ENCODE measurements at regions not wholly inside any gene's neighbourhood (a gene's known extent, or its start where the extent isn't known, plus 50 kb on each side); places are given as distances from the start of the nearest gene placed in this dataset.
"Not testable (repeated sequence)": the region's sequence is repeated elsewhere in the genome, so short reads cannot be mapped to it uniquely, and the experiment has no call there.

DNA sequence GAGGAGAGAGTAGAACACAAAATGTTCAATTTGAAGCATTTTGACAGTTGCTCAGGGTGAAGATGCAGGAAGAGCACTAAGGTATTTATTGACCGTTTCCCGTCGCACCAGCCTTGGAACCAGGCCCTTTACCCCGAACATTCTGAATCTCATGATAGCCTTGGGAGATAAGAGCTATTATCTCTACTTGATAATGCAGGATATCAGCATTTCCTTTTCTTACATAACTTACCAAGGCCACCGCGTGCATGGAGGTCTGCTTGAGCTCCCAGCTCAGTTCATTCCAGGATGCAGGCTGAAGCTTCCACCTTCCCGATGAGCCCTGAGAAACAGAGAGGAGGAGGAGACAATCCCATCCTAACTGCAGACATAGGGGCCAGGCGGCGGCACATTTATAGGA lies 324.2 kb upstream of the COBL start:
- FAIRE-seq = no peak

GRCh38 chr7:51639661-51640334 lies 323.2 kb upstream of the COBL start:
- no peak for FAIRE-seq

DNA sequence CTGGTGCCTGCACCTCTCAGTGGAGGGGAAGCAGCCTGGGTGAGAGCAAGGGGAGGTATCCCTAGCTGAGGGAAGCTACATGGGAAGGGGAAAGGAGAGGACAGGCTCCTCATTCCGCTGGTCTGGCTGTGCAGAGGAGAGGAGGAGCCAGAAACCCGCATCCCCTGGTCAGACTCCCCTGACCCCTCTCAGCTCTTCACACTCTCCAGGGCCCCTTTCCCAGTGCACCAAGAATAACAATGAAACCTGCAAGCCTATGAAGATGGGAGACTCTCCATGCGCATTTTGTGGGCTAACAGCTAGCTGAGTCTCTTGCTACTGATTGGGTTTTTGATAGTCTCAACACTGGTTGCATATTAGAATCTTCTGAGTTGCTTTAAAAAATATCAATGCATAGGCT lies 319.9 kb upstream of the COBL start:
- FAIRE-seq = no peak

DNA sequence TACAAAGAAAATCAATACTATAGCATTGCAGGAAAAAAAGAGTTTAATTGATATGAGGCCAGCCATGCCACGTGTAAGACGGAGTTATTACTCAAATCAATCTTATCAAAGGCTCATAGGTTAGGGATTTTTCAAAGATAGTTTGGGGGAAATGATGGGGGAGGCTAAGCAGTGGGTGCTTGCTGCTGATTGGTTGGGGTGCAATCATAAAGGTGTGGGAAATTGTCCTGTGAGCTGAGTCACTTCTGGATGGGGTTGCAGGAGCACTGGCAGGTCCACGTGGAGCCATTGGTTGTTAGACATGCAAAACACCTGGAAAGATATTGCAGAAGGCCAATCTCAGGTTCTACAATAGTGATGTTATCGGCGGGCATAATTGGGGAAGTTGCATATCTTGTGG lies 319.2 kb upstream of the COBL start:
- no peak for FAIRE-seq

GRCh38 chr7:51634538-51634937 lies 317.9 kb upstream of the COBL start:
- no peak for FAIRE-seq

GRCh38 chr7:51634025-51634424 lies 317.4 kb upstream of the COBL start:
- no peak for FAIRE-seq

DNA sequence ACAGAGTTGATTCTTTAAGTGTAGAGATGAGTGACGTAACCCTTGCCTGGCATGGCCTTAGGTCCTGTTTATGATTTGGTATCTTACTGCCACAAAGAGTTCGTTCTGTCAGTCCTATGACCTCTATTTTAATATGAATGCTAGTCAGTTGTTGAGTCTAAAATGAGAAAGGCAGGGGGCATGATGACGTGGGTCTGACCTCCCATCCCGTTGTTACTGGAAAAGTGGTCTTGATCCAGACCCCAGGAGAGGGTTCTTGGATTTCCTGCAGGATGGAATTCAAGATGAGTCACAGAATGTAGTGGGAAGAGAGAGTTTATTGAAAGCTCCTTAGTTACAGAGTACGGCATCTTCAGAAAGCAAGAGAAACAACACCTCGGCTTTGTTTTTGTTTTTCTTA lies 317.0 kb upstream of the COBL start:
- no peak for FAIRE-seq

DNA sequence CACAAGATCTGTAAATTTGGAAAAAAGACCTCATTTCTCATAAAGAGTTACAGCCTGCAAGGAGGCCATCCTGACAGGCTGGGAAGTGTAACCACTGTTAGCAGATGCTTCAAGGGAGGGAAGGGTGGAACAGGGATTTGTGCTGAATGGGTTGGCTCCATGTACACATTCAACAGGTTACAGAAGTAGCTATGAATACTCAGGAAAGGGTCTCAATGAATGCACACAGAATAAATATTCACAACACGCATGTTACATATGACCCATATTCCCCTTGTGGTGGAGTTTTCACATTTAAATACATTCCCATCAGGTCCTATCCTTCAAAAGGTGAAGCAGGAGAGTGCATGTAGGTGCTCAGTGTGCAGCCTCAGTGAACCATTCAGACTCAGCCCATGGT lies 316.4 kb upstream of the COBL start:
- FAIRE-seq = no peak

- no peak for FAIRE-seq
Measured at GRCh38 chr7:51630933-51631332, 314.3 kb upstream of the COBL start.

GRCh38 chr7:51629206-51629605 lies 312.6 kb upstream of the COBL start:
- FAIRE-seq = no peak

- no peak for FAIRE-seq
Measured at GRCh38 chr7:51621956-51622355, 305.3 kb upstream of the COBL start.

DNA sequence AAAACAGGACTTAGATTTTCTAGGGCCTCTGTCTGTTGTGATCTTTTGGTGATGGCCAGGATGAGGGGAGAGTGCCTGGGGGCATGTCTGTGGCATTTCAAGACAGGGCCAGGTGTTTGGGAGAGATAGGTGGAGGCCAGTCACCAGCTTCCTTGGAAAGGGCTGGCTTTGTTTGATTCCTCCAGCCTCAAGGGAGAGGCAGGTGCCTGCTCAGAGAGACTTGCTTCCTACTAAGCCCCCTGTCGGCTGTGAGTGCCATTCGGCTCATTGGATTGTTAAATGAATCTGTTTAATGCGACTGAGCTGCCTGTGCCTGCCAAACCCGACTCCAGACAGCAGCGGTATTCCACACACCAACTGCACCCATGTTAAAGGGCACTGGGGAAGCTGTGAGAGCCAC lies 304.1 kb upstream of the COBL start:
- FAIRE-seq = no peak

- no peak for FAIRE-seq
Measured at GRCh38 chr7:51619880-51620279, 303.3 kb upstream of the COBL start.

- FAIRE-seq = no peak
Measured at GRCh38 chr7:51617686-51618085, 301.1 kb upstream of the COBL start.

GRCh38 chr7:51613911-51614357 lies 297.3 kb upstream of the COBL start:
- no peak for FAIRE-seq

- FAIRE-seq = no peak
Measured at GRCh38 chr7:51611937-51612336, 295.3 kb upstream of the COBL start.

DNA sequence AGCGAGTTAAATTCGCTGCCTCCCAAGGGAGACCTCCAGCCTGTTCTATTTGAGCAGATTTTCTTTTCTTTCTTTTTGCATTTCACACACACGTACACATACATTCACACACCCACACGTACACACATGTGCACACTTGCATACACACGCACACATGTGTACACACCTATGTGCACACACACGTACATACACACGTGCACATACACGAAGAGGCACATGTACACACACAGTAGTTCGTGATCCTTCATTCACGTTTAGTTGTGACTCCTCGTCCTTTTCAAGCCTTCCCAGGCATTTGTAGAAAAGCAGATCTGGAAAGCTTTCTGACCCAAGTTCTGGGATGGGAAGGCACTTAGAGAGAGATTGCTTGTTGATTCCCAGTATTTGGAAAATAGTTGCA lies 290.8 kb upstream of the COBL start:
- FAIRE-seq = no peak

GRCh38 chr7:51606601-51607154 lies 290.1 kb upstream of the COBL start:
- FAIRE-seq = no peak

DNA sequence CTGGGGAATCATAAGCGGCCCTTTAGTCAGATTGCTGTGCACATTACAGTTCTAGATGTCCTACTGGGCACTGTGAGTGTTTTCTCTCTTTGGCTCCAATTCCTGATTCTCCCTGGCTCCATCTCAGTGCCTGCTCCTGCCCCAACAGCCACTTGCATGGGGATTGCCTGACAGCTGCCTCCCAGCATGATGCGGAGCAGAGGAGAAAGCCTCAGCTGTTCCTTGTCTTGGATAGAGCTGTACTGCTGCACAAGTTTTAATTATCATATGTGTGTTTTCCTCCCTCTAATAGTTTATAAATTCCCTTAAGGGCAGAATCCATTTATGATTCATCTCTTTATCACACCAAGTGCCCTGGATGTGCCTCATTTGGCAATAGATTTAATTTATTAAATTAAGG lies 285.8 kb upstream of the COBL start:
- no peak for FAIRE-seq

DNA sequence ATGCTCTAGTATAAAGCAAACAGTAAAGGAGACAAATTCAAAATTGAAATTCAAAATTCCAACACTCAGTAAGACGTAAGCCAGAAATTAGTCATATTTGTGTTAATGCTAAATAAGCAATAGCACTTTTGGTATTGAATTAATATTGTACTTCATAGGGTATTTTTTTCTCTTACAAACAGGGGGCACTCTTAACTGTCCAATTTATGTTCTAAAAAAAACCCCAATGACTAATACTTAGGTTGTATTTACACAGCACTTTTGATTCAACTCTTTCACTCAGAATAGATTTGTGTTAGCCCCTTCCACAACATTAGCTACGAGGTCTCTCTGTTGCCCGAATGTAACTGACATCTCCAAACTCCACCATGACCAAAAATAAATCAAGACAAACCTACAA lies 284.9 kb upstream of the COBL start:
- FAIRE-seq = no peak

DNA sequence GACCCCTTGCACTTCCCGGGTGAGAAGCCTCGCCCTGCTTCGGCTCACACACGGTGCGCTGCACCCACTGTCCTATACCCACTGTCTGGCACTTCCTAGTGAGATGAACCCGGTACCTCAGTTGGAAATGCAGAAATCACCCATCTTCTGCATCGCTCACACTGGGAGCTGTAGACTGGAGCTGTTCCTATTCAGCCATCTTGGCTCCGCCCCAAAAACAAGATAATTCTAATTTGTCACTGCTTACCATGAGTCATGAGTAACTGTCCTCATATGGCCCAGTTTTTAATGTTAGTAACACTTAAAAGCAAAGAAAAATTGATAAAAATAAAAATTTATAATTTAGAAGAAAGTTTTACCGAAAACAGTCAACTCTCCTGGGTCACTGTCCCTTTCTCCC lies 283.3 kb upstream of the COBL start:
- not testable (repeated sequence) for FAIRE-seq

DNA sequence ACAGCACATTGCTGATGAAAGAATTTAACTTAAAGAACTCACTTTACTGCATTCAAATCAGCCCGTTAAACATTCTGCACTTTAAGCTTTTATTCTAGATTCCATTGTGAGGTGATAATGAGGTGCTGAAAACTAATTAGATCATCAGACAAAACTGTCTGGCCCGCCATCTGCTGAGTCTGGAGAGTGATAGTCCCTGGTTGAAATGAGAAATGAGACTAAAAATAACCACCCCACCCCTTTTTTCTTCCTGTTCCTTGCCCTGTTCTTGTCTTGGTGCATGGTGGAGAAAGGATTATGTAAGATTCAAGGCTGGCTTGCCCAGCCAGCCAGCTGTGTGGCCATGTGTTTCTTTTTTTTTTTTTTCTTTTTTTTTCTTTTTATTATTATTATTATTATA lies 277.0 kb upstream of the COBL start:
- FAIRE-seq = no peak

- FAIRE-seq = no peak
Measured at GRCh38 chr7:51592842-51593599, 276.4 kb upstream of the COBL start.

- no peak for FAIRE-seq
Measured at GRCh38 chr7:51591223-51591622, 274.6 kb upstream of the COBL start.

Data from TTC549 (cell line).